Lung (tissue), 11 donors: ENCODE measurements at regions not wholly inside any gene's neighbourhood (a gene's known extent, or its start where the extent isn't known, plus 50 kb on each side); places are given as distances from the start of the nearest gene placed in this dataset.

Source experiments
- ATAC-seq: fragments of 200-7000 bp; cut with Tn5 transposase; one replicate; pipeline ENCODE4 v1.9.1; 2020; ENCODE audit warnings: moderate number of reproducible peaks; ENCODE audit not compliant: insufficient read depth, low FRiP score
- DNase-seq, 3 donors: peaks; one replicate each; pipeline ENCODE4 v3.0.0-alpha.2; 2013 to 2017
- H3K27ac ChIP-seq, 2 donors: one replicate each; pipeline ENCODE4 v1.5.1; 2013; ENCODE audit warnings: mild to moderate bottlenecking in 2 of 2, moderate library complexity in 2 of 2, control low read depth in 1 of 2, inconsistent platforms in 1 of 2, low read depth in 1 of 2, low read length in 1 of 2
- H3K27me3 ChIP-seq, 3 donors: one replicate each; pipeline ENCODE4 v1.5.1; 2013; ENCODE audit warnings: low read length in 2 of 3; ENCODE audit not compliant: control insufficient read depth in 3 of 3, insufficient read depth in 3 of 3
- H3K36me3 ChIP-seq, 4 donors: one replicate each; pipeline ENCODE4 v1.5.1; 2013; ENCODE audit warnings: low read length in 4 of 4, mild to moderate bottlenecking in 1 of 4, moderate library complexity in 1 of 4; ENCODE audit not compliant: control insufficient read depth in 4 of 4, insufficient read depth in 4 of 4
- H3K4me1 ChIP-seq, 5 donors: one replicate each; pipeline ENCODE4 v1.5.1; 2013; ENCODE audit warnings: low read length in 5 of 5, mild to moderate bottlenecking in 2 of 5, moderate library complexity in 1 of 5; ENCODE audit not compliant: control insufficient read depth in 5 of 5, insufficient read depth in 5 of 5
- H3K4me3 ChIP-seq: one replicate; pipeline ENCODE4 v1.5.1; 2013; ENCODE audit warnings: mild to moderate bottlenecking, control low read depth, moderate library complexity
- H3K9ac ChIP-seq, 2 donors: one replicate each; pipeline ENCODE4 v1.5.1; 2013; ENCODE audit warnings: low read length in 2 of 2, control low read depth in 1 of 2; ENCODE audit not compliant: insufficient read depth in 1 of 2
- H3K9me3 ChIP-seq, 4 donors: one replicate each; pipeline ENCODE4 v1.5.1; 2013; ENCODE audit warnings: low read length in 3 of 4, mild to moderate bottlenecking in 1 of 4, moderate library complexity in 1 of 4; ENCODE audit not compliant: control insufficient read depth in 4 of 4, insufficient read depth in 3 of 4
- CTCF ChIP-seq: IDR thresholded peaks from 2 replicates; pipeline ENCODE4 v1.5.1; 2012; ENCODE audit warnings: mild to moderate bottlenecking; ENCODE audit errors: control extremely low read depth, extremely low read depth
- WGBS, 2 donors: extraction: QIAGEN DNeasy Blood & Tissue Kit; methylation state at CpG; one replicate each; pipeline ENCODE4 v1.1.7; 2013; 5-methylcytosine and 5-hydroxymethylcytosine counted together
- donor health status: control.
- donor health status: control.
- donor health status: Bipolar disorder and iron deficiency.
- donor health status: healthy.
- donor health status: DM: yes; HTN: yes; CAD: no.

- no peak overlapping the region for H3K27ac ChIP-seq
- TF ChIP-seq CTCF, result no peak
- no peak for ATAC-seq
- WGBS, 2 donors, result 83 to 93% methylated on average over 3 of the region's 3 CpGs
- no peak overlapping the region for H3K9ac ChIP-seq
- no peaks in the 10 kb centered on the region for H3K9me3 ChIP-seq
- H3K36me3 ChIP-seq, result no peaks in the 10 kb centered on the region
- H3K27me3 ChIP-seq, result no peaks in the 10 kb centered on the region
- DNase-seq, result no peak
- peaks cover 0 to 16% (median 0%) of the 10 kb centered on the region in 5 donors for H3K4me1 ChIP-seq
- no peak overlapping the region for H3K4me3 ChIP-seq
Observed at GRCh38 chr7:17126413-17127268, 171.8 kb upstream of the AHR start.

GRCh38 chr7:17129218-17129617 is 169.2 kb upstream of the AHR start:
- TF ChIP-seq CTCF, result no peak
- no peak for ATAC-seq
- Histone ChIP-seq H3K4me1 (peaks cover 0 to 16% (median 0%) of the 10 kb centered on the region in 5 donors), H3K27ac (no peak overlapping the region), H3K4me3 (no peak overlapping the region), H3K9ac (no peak overlapping the region), H3K36me3 (no peaks in the 10 kb centered on the region), H3K9me3 (no peaks in the 10 kb centered on the region), H3K27me3 (no peaks in the 10 kb centered on the region)
- WGBS, 2 donors, result 94 to 97% methylated on average over 2 of the region's 2 CpGs
- DNase-seq, result no peak

GRCh38 chr7:17130281-17131059 is 168.0 kb upstream of the AHR start:
- Histone ChIP-seq H3K36me3 (no peaks in the 10 kb centered on the region), H3K9me3 (no peaks in the 10 kb centered on the region), H3K9ac (no peak overlapping the region), H3K4me1 (peaks cover 0 to 16% (median 0%) of the 10 kb centered on the region in 5 donors), H3K4me3 (no peak overlapping the region), H3K27ac (no peak overlapping the region), H3K27me3 (no peaks in the 10 kb centered on the region)
- ATAC-seq (peak; percentile 62), DNase-seq (peak; percentile 34 to 79 (median 73))
- TF ChIP-seq CTCF, result no peak
- 14 to 23% methylated on average over 5 of the region's 5 CpGs for WGBS, 2 donors
